ENCODE measurements at regions not wholly inside any gene's neighbourhood (a gene's known extent, or its start where the extent isn't known, plus 50 kb on each side); places are given as distances from the start of the nearest gene placed in this dataset.

DNA sequence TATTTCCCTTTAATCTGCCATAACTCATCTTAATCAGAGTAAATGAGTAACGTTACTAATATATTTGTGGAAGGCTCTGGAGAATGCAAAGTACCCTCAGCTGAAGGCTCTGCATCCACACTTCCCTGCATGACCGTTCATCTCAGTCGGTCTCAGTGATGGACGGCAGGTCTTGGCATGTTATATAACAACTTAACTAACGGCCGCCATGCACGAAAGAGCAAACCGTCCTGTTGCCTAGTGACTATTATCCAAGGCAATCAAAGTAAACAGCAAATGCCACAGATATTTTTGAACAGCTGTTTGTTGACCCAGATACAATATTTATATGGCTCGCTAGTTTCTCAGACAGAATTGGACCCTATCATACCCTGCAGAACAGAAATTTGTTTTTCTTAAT is 194.9 kb upstream of the SMLR1 start:
- TF ChIP-seq CTCF (conservative IDR thresholded peaks at IDR 0.05 in 1 of 2, IDR thresholded peaks at IDR 0.05 in 1 of 2; ENCODE audit: low read depth in 1 of 2, low read length in 2 of 2) = no peak
- TF ChIP-seq EZH2 (IDR thresholded peaks at IDR 0.05; ENCODE audit: low read length, missing control alignments) = no peak
